H1 (cell line): ENCODE measurements at regions not wholly inside any gene's neighbourhood (a gene's known extent, or its start where the extent isn't known, plus 50 kb on each side); places are given as distances from the start of the nearest gene placed in this dataset.
"Not testable (repeated sequence)": the region's sequence is repeated elsewhere in the genome, so short reads cannot be mapped to it uniquely, and the experiment has no call there.

Source experiments
- CTCF ChIA-PET: fragments of 300-600 bp; sonication (Branson Sonifier 250); formaldehyde crosslinking; loops from one replicate; lab custom pipeline; 2021; ENCODE audit not compliant: partially characterized antibody; lab: Charles Lee
- POLR2A ChIA-PET: fragments of 300-600 bp; sonication (Branson Sonifier 250); formaldehyde crosslinking; loops from one replicate; lab custom pipeline; 2021; ENCODE audit warnings: inconsistent platforms; ENCODE audit not compliant: partially characterized antibody; lab: Charles Lee
- DNase-seq, 2 experiments: peaks; one replicate each; pipeline versions ENCODE4 v3.0.0 to v3.0.0-alpha.2; 2010 to 2022; ENCODE audit warnings: low spot score in 2 of 2, low read depth in 1 of 2, mixed read lengths in 1 of 2
- FAIRE-seq: peaks from 2 replicates; lab custom pipeline; 2011; peaks lifted over from hg19 to GRCh38; lab: Jason Lieb, UNC
- H2AFZ ChIP-seq: 2 replicates; pipeline ENCODE4 v1.8.1; 2012; ENCODE audit warnings: low read length, inconsistent platforms
- H2AK5ac ChIP-seq: 2 replicates; pipeline ENCODE4 v1.6.1; 2013; ENCODE audit warnings: low read depth, low read length
- H2BK120ac ChIP-seq: replicated peaks from 2 replicates; pipeline ENCODE3; 2013; ENCODE audit warnings: low read depth, low read length, inconsistent platforms
- H2BK12ac ChIP-seq: 2 replicates; pipeline ENCODE4 v1.6.1; 2013; ENCODE audit warnings: low read depth, low read length
- H2BK15ac ChIP-seq: 2 replicates; pipeline ENCODE4 v1.6.1; 2013; ENCODE audit warnings: low read length
- H2BK20ac ChIP-seq: 2 replicates; pipeline ENCODE4 v1.6.1; 2013; ENCODE audit warnings: low read length
- H2BK5ac ChIP-seq: 2 replicates; pipeline ENCODE4 v1.6.1; 2013; ENCODE audit warnings: low read depth, low read length
- H3K14ac ChIP-seq: 2 replicates; pipeline ENCODE4 v1.6.1; 2013; ENCODE audit warnings: inconsistent platforms; ENCODE audit not compliant: insufficient read length
- H3K18ac ChIP-seq: 2 replicates; pipeline ENCODE4 v1.6.1; 2013; ENCODE audit warnings: low read length; ENCODE audit errors: extremely low read depth
- H3K23ac ChIP-seq: 2 replicates; pipeline ENCODE4 v1.6.1; 2013; ENCODE audit warnings: inconsistent platforms; ENCODE audit not compliant: insufficient read length
- H3K23me2 ChIP-seq: 2 replicates; pipeline ENCODE4 v1.6.1; 2013; ENCODE audit warnings: low read depth, low read length
- H3K27ac ChIP-seq: 2 replicates; pipeline ENCODE4 v1.6.1; 2011; ENCODE audit warnings: low read depth, low read length, inconsistent platforms
- H3K27me3 ChIP-seq, 4 experiments: replicated peaks in 1 of 4; 1 replicate in 1 of 4; 2 replicates in 3 of 4; pipeline versions ENCODE4 v1.6.1 to v1.8.1; 2011 to 2013; ENCODE audit warnings: low read length in 3 of 4, mild to moderate bottlenecking in 3 of 4, inconsistent platforms in 2 of 4, mixed read lengths in 2 of 4, moderate library complexity in 1 of 4; ENCODE audit not compliant: control insufficient read depth in 3 of 4, insufficient read depth in 3 of 4; ENCODE audit errors: extremely low read depth in 1 of 4
- H3K36me3 ChIP-seq, 4 experiments: 2 replicates each; pipeline versions ENCODE4 v1.6.1 to v1.8.1; 2011 to 2013; ENCODE audit warnings: mild to moderate bottlenecking in 4 of 4, low read length in 3 of 4, moderate library complexity in 2 of 4, control low read depth in 1 of 4, inconsistent platforms in 1 of 4; ENCODE audit not compliant: insufficient read depth in 4 of 4, control insufficient read depth in 2 of 4
- H3K4ac ChIP-seq: replicated peaks from 2 replicates; pipeline ENCODE3; 2013; ENCODE audit warnings: low read length, low read depth, mixed read lengths, inconsistent platforms; ENCODE audit not compliant: insufficient read length
- H3K4me1 ChIP-seq, 4 experiments: replicated peaks in 1 of 4; 1 replicate in 1 of 4; 2 replicates in 3 of 4; pipeline versions ENCODE4 v1.6.1 to v1.8.1; 2011 to 2013; ENCODE audit warnings: low read length in 3 of 4, inconsistent platforms in 2 of 4, mixed read lengths in 1 of 4; ENCODE audit not compliant: insufficient read depth in 4 of 4, control insufficient read depth in 3 of 4
- H3K4me2 ChIP-seq, 2 experiments: 2 replicates each; pipeline versions ENCODE4 v1.6.1 to v1.8.1; 2011 to 2013; ENCODE audit warnings: low read depth in 2 of 2, low read length in 2 of 2, control low read depth in 1 of 2, inconsistent platforms in 1 of 2, mild to moderate bottlenecking in 1 of 2; ENCODE audit not compliant: insufficient read depth in 1 of 2
- H3K4me3 ChIP-seq, 4 experiments: fragments of 200-600, 300-600 bp in 1 of 4; sonication (generic), shearing (Covaris generic), sonication (Bioruptor Twin) in 1 of 4; 2 replicates each; pipeline versions ENCODE4 v1.5.1 to v1.8.1; 2011 to 2016; ENCODE audit warnings: low read length in 4 of 4, low read depth in 3 of 4, control low read depth in 2 of 4, inconsistent platforms in 2 of 4, mild to moderate bottlenecking in 2 of 4, mixed read lengths in 1 of 4, moderate library complexity in 1 of 4; ENCODE audit not compliant: insufficient read depth in 2 of 4; ENCODE audit errors: extremely low read depth in 1 of 4
- H3K56ac ChIP-seq: replicated peaks from 2 replicates; pipeline ENCODE3; 2013; ENCODE audit warnings: low read depth, mild to moderate bottlenecking, mixed read lengths, low read length, inconsistent platforms; ENCODE audit not compliant: insufficient read length
- H3K79me1 ChIP-seq: 2 replicates; pipeline ENCODE4 v1.6.1; 2013; ENCODE audit warnings: low read depth, low read length, control low read depth
- H3K79me2 ChIP-seq, 2 experiments: 2 replicates each; pipeline versions ENCODE4 v1.6.1 to v1.8.1; 2012 to 2013; ENCODE audit warnings: low read length in 2 of 2, mild to moderate bottlenecking in 2 of 2, inconsistent platforms in 1 of 2; ENCODE audit not compliant: insufficient read depth in 2 of 2, control insufficient read depth in 1 of 2
- H3K9ac ChIP-seq, 4 experiments: replicated peaks in 1 of 4; 1 replicate in 1 of 4; 2 replicates in 3 of 4; pipeline versions ENCODE4 v1.6.1 to v1.8.1; 2011 to 2013; ENCODE audit warnings: low read depth in 3 of 4, low read length in 3 of 4, control low read depth in 2 of 4, mild to moderate bottlenecking in 2 of 4, moderate library complexity in 2 of 4, inconsistent platforms in 1 of 4; ENCODE audit errors: extremely low read depth in 1 of 4
- H3K9me3 ChIP-seq, 2 experiments: 2 replicates each; pipeline versions ENCODE4 v1.6.1 to v1.8.1; 2012 to 2013; ENCODE audit warnings: mild to moderate bottlenecking in 2 of 2, moderate library complexity in 2 of 2, control low read depth in 1 of 2, inconsistent platforms in 1 of 2, low read depth in 1 of 2, low read length in 1 of 2, mixed read lengths in 1 of 2; ENCODE audit not compliant: insufficient read depth in 2 of 2
- H4K20me1 ChIP-seq, 2 experiments: replicated peaks in 1 of 2; 2 replicates each; pipeline versions ENCODE3 to v1.8.1; 2011 to 2013; ENCODE audit warnings: inconsistent platforms in 2 of 2, low read length in 2 of 2, mild to moderate bottlenecking in 1 of 2; ENCODE audit not compliant: insufficient read depth in 2 of 2, control insufficient read depth in 1 of 2
- H4K5ac ChIP-seq: 2 replicates; pipeline ENCODE4 v1.6.1; 2013; ENCODE audit warnings: low read length, low read depth, mixed read lengths, inconsistent platforms; ENCODE audit not compliant: insufficient read length
- H4K8ac ChIP-seq: 2 replicates; pipeline ENCODE4 v1.8.0; 2013; ENCODE audit warnings: mild to moderate bottlenecking, moderate library complexity, low read length, inconsistent platforms; ENCODE audit not compliant: insufficient read depth; ENCODE audit errors: extremely low read depth
- H4K91ac ChIP-seq: replicated peaks from 2 replicates; pipeline ENCODE3; 2013; ENCODE audit warnings: low read length, mixed read lengths, inconsistent platforms; ENCODE audit not compliant: insufficient read length
- EZH2 ChIP-seq: fragments of 200-600 bp; sonication (generic); IDR thresholded peaks from 2 replicates; pipeline ENCODE4 v1.7.1; 2012; ENCODE audit warnings: low read depth, mild to moderate bottlenecking, moderate library complexity, low read length, inconsistent platforms; ENCODE audit not compliant: severe bottlenecking
- WGBS, 2 experiments: shearing (Covaris generic) in 1 of 2; methylation state at CpG; one replicate each; pipeline versions ENCODE4 v1.1.6 to v1.1.7; 2013 to 2015; ENCODE audit warnings: low lambda C conversion rate in 2 of 2, mixed read lengths in 2 of 2, inconsistent platforms in 1 of 2, low coverage in 1 of 2, missing lambda C conversion rate in 1 of 2; ENCODE audit not compliant: insufficient replicate concordance in 2 of 2, insufficient coverage in 1 of 2, insufficient read length in 1 of 2; ENCODE audit errors: extremely low coverage in 1 of 2, missing lambda C conversion rate in 1 of 2; 5-methylcytosine and 5-hydroxymethylcytosine counted together

DNA sequence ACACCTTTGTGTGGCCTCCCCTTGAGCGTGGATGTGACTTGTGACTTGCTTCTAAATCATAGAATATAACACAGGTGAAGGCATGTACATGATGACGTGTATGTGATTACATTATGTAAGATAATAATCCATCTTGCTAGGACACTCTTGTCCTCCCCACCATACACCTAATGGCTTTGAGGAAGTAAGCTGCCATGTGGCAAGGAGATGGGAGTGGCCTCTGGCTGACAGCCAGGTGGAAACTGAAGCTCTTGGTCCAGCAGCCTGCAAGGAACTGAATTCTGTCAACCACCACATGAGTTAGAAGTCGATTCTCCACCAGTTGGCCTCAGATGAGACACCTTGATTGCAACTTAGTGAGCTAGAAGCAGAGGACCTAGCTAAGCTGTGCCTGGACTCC is 67.4 kb upstream of the ELN start (continued):
- no peak for TF ChIP-seq EZH2

- not testable (repeated sequence) for H3K4ac ChIP-seq, H3K18ac ChIP-seq, H4K8ac ChIP-seq, H3K14ac ChIP-seq, H3K27me3 ChIP-seq, DNase-seq, H3K4me3 ChIP-seq, H3K23me2 ChIP-seq, H3K23ac ChIP-seq, H2BK20ac ChIP-seq, H4K5ac ChIP-seq, H3K36me3 ChIP-seq, H2AFZ ChIP-seq, H3K4me2 ChIP-seq, H4K91ac ChIP-seq, H4K20me1 ChIP-seq, H3K56ac ChIP-seq, H2BK12ac ChIP-seq, H2BK120ac ChIP-seq, H2AK5ac ChIP-seq, H3K4me1 ChIP-seq, H2BK15ac ChIP-seq, H3K79me2 ChIP-seq, H3K9ac ChIP-seq, H3K27ac ChIP-seq, H2BK5ac ChIP-seq, FAIRE-seq, H3K79me1 ChIP-seq
- POLR2A ChIA-PET: interaction anchor here (0.5 kb wide), 1 partner anchor 78 kb away, joined by 4 read pairs; no protein-coding TSS in a partner anchor
- peaks cover 0 to 11% of the 10 kb centered on the region in 2 experiments; a peak in 3 of 4 replicates for H3K9me3 ChIP-seq
- 87% methylated on average over 8 of the region's 9 CpGs; no CpG with 5 or more reads in 1 of the 2 experiments for WGBS, 2 experiments
- CTCF ChIA-PET: interaction anchor here (0.7 to 0.9 kb wide), 3 partner anchors 10 to 65 kb away, joined by 3 read pairs; no protein-coding TSS in a partner anchor
Measured at GRCh38 chr7:73961991-73962390, 66.0 kb upstream of the ELN start.
